ENCODE measurements at regions not wholly inside any gene's neighbourhood (a gene's known extent, or its start where the extent isn't known, plus 50 kb on each side); places are given as distances from the start of the nearest gene placed in this dataset.

- TF ChIP-seq CTCF (IDR thresholded peaks at IDR 0.05; ENCODE audit: low read depth, low read length) (no peak), POLR2A (IDR thresholded peaks at IDR 0.05; ENCODE audit: extremely low read depth, insufficient read length) (no peak), MAX (IDR thresholded peaks at IDR 0.05; ENCODE audit: low read depth, low read length) (no peak), MYC (IDR thresholded peaks at IDR 0.05; ENCODE audit: low read depth, low read length) (no peak)
These were observed 150.1 kb upstream of the SOX5 start for GRCh38 chr12:24099576-24099975.

Measured in NB4 (cell line).